ENCODE measurements at regions not wholly inside any gene's neighbourhood (a gene's known extent, or its start where the extent isn't known, plus 50 kb on each side); places are given as distances from the start of the nearest gene placed in this dataset.

GRCh38 chr18:41899535-41899934, 55.5 kb upstream of the PIK3C3 start:
- WGBS: 94% methylated on average over 2 of the region's 2 CpGs
- H3K4me3 ChIP-seq: no peak overlapping the region
- H3K36me3 ChIP-seq: no peaks in the 10 kb centered on the region
- no peaks in the 10 kb centered on the region for H3K9me3 ChIP-seq
- H3K4me1 ChIP-seq: no peaks in the 10 kb centered on the region
- H3K27ac ChIP-seq: no peak overlapping the region
- DNase-seq (ENCODE audit: low spot score in 2 of 2): no peak
- no peaks in the 10 kb centered on the region for H3K27me3 ChIP-seq
- TF ChIP-seq CTCF (IDR thresholded peaks at IDR 0.05) (no peak), POLR2AphosphoS5 (IDR thresholded peaks at IDR 0.05) (no peak), POLR2A (IDR thresholded peaks at IDR 0.05) (no peak), EP300 (IDR thresholded peaks at IDR 0.05) (no peak)

GRCh38 chr18:41893432-41893831, 61.6 kb upstream of the PIK3C3 start:
- Histone ChIP-seq H3K27ac (no peak overlapping the region), H3K9me3 (no peaks in the 10 kb centered on the region), H3K27me3 (no peaks in the 10 kb centered on the region), H3K4me3 (no peak overlapping the region), H3K36me3 (no peaks in the 10 kb centered on the region), H3K4me1 (no peaks in the 10 kb centered on the region)
- DNase-seq (ENCODE audit: low spot score in 2 of 2): no peak
- TF ChIP-seq POLR2A (IDR thresholded peaks at IDR 0.05): no peak
- no peak for TF ChIP-seq POLR2AphosphoS5 (IDR thresholded peaks at IDR 0.05)
- no peak for TF ChIP-seq EP300 (IDR thresholded peaks at IDR 0.05)
- no peak for TF ChIP-seq CTCF (IDR thresholded peaks at IDR 0.05)

GRCh38 chr18:41887100-41887499, 67.9 kb upstream of the PIK3C3 start:
- H3K27ac ChIP-seq: no peak overlapping the region
- WGBS: 53% methylated on average over 1 of the region's 1 CpG
- no peaks in the 10 kb centered on the region for H3K4me1 ChIP-seq
- no peak for TF ChIP-seq POLR2A (IDR thresholded peaks at IDR 0.05)
- no peak for TF ChIP-seq EP300 (IDR thresholded peaks at IDR 0.05)
- TF ChIP-seq CTCF (IDR thresholded peaks at IDR 0.05): no peak
- TF ChIP-seq POLR2AphosphoS5 (IDR thresholded peaks at IDR 0.05): no peak
- DNase-seq (ENCODE audit: low spot score in 2 of 2): no peak
- no peaks in the 10 kb centered on the region for H3K9me3 ChIP-seq
- no peaks in the 10 kb centered on the region for H3K36me3 ChIP-seq
- no peaks in the 10 kb centered on the region for H3K27me3 ChIP-seq
- H3K4me3 ChIP-seq: no peak overlapping the region

- Histone ChIP-seq H3K9me3 (no peaks in the 10 kb centered on the region), H3K4me1 (no peaks in the 10 kb centered on the region), H3K27me3 (no peaks in the 10 kb centered on the region), H3K36me3 (no peaks in the 10 kb centered on the region), H3K27ac (no peak overlapping the region), H3K4me3 (no peak overlapping the region)
- no peak for DNase-seq (ENCODE audit: low spot score in 2 of 2)
- no peak for TF ChIP-seq CTCF (IDR thresholded peaks at IDR 0.05)
- WGBS: 62% methylated on average over 12 of the region's 12 CpGs
Observed at GRCh38 chr18:41886126-41886807, 68.8 kb upstream of the PIK3C3 start.

GRCh38 chr18:41881285-41881684, 73.7 kb upstream of the PIK3C3 start:
- H3K9me3 ChIP-seq: no peaks in the 10 kb centered on the region
- no peak for TF ChIP-seq CTCF (IDR thresholded peaks at IDR 0.05)
- TF ChIP-seq EP300 (IDR thresholded peaks at IDR 0.05): no peak
- TF ChIP-seq POLR2AphosphoS5 (IDR thresholded peaks at IDR 0.05): no peak
- no peak for TF ChIP-seq POLR2A (IDR thresholded peaks at IDR 0.05)
- no peak overlapping the region for H3K27ac ChIP-seq
- WGBS: 82% methylated on average over 3 of the region's 3 CpGs
- no peak for DNase-seq (ENCODE audit: low spot score in 2 of 2)
- no peaks in the 10 kb centered on the region for H3K4me1 ChIP-seq
- H3K4me3 ChIP-seq: no peak overlapping the region
- H3K27me3 ChIP-seq: no peaks in the 10 kb centered on the region
- H3K36me3 ChIP-seq: no peaks in the 10 kb centered on the region
